PC-3 (cell line): ENCODE measurements at regions not wholly inside any gene's neighbourhood (a gene's known extent, or its start where the extent isn't known, plus 50 kb on each side); places are given as distances from the start of the nearest gene placed in this dataset.

Experiments used
- CTCF ChIP-seq: fragments of 300-600 bp; sonication (generic); conservative IDR thresholded peaks from 2 replicates; pipeline ENCODE4 v1.5.1; 2017; ENCODE audit warnings: antibody characterized with exemption, low read depth, mild to moderate bottlenecking, low read length
- EZH2phosphoT487 ChIP-seq: fragments of 300-600 bp; sonication (generic); IDR thresholded peaks from 2 replicates; pipeline ENCODE4 v1.6.1; 2018; ENCODE audit warnings: mild to moderate bottlenecking, antibody characterized with exemption, low read length, borderline replicate concordance

GRCh38 chr7:95674101-95674500, 77.8 kb upstream of the PDK4 start:
- TF ChIP-seq EZH2phosphoT487 (no peak), CTCF (no peak)
